B cell (primary cell): ENCODE measurements at regions not wholly inside any gene's neighbourhood (a gene's known extent, or its start where the extent isn't known, plus 50 kb on each side); places are given as distances from the start of the nearest gene placed in this dataset.

Source experiments
- ATAC-seq: fragments of 200-7000 bp; cut with Tn5 transposase; one replicate; pipeline ENCODE4 v1.10.0; 2021; ENCODE audit warnings: low read depth, mild to moderate bottlenecking, moderate number of reproducible peaks, moderate library complexity
- CTCF ChIA-PET: fragments of 350-600 bp; sonication (Branson Sonifier 250); formaldehyde crosslinking; loops from one replicate; lab custom pipeline; 2021; ENCODE audit warnings: antibody characterized with exemption, inconsistent platforms; lab: Charles Lee
- POLR2A ChIA-PET: fragments of 350-600 bp; sonication (Branson Sonifier 250); formaldehyde crosslinking; loops from one replicate; lab custom pipeline; 2021; ENCODE audit warnings: antibody characterized with exemption; lab: Charles Lee
- DNase-seq: peaks from one replicate; pipeline ENCODE4 v3.0.0; 2013
- H2AFZ ChIP-seq: 2 replicates; pipeline ENCODE4 v1.6.1; 2012; ENCODE audit warnings: mild to moderate bottlenecking, low read depth, low read length; ENCODE audit not compliant: insufficient read depth, poor library complexity, severe bottlenecking
- H3K27ac ChIP-seq, 2 donors: 1 replicate in 1 of 2; 2 replicates in 1 of 2; pipeline ENCODE4 v1.5.1; 2012 to 2013; ENCODE audit warnings: low read length in 2 of 2, mild to moderate bottlenecking in 2 of 2, moderate library complexity in 1 of 2
- H3K27me3 ChIP-seq, 4 experiments: fragments of 200-600 bp in 1 of 4; sonication (generic) in 1 of 4; replicated peaks in 1 of 4; 1 replicate in 2 of 4; 2 replicates in 2 of 4; pipeline versions ENCODE4 v1.6.1 to v1.7.0; 2013 to 2016; ENCODE audit warnings: low read length in 3 of 4, mild to moderate bottlenecking in 2 of 4, mixed read lengths in 1 of 4, moderate library complexity in 1 of 4; ENCODE audit not compliant: insufficient read depth in 4 of 4, control insufficient read depth in 3 of 4; ENCODE audit errors: control extremely low read depth in 1 of 4
- H3K36me3 ChIP-seq, 2 experiments: replicated peaks in 1 of 2; 1 replicate in 1 of 2; 2 replicates in 1 of 2; pipeline versions ENCODE4 v1.6.1 to v1.7.1; 2013; ENCODE audit warnings: low read length in 1 of 2; ENCODE audit not compliant: insufficient read depth in 2 of 2, control insufficient read depth in 1 of 2; ENCODE audit errors: control extremely low read depth in 1 of 2, extremely low read depth in 1 of 2
- H3K4me1 ChIP-seq, 2 donors: fragments of 200-600 bp in 1 of 2; sonication (generic) in 1 of 2; 1 replicate in 1 of 2; 2 replicates in 1 of 2; pipeline versions ENCODE4 v1.5.1 to v1.6.1; 2013 to 2017; ENCODE audit warnings: low read length in 2 of 2; ENCODE audit not compliant: control insufficient read depth in 2 of 2, insufficient read depth in 2 of 2
- H3K4me2 ChIP-seq: replicated peaks from 2 replicates; pipeline ENCODE3; 2012; ENCODE audit warnings: mild to moderate bottlenecking, low read depth, low read length; ENCODE audit not compliant: poor library complexity, severe bottlenecking
- H3K4me3 ChIP-seq, 5 experiments: fragments of 200-600 bp in 1 of 5; sonication (generic) in 1 of 5; 1 replicate in 3 of 5; 2 replicates in 2 of 5; pipeline versions ENCODE4 v1.5.1 to v1.7.0; 2011 to 2016; ENCODE audit warnings: low read length in 4 of 5, mild to moderate bottlenecking in 4 of 5, low read depth in 2 of 5, control low read depth in 1 of 5, moderate library complexity in 1 of 5; ENCODE audit not compliant: insufficient read depth in 1 of 5; ENCODE audit errors: control extremely low read depth in 1 of 5, extremely low read depth in 1 of 5
- H3K79me2 ChIP-seq: fragments of 200-600 bp; sonication (generic); one replicate; pipeline ENCODE4 v1.6.0; 2016; ENCODE audit warnings: low read length; ENCODE audit not compliant: control insufficient read depth, insufficient read depth
- H3K9ac ChIP-seq: fragments of 200-600 bp; sonication (generic); 2 replicates; pipeline ENCODE4 v1.6.1; 2017; ENCODE audit warnings: mild to moderate bottlenecking, low read length, moderate library complexity
- H3K9me3 ChIP-seq, 3 donors: one replicate each; pipeline versions ENCODE4 v1.6.1 to v1.7.1; 2013; ENCODE audit warnings: low read length in 2 of 3; ENCODE audit not compliant: control insufficient read depth in 2 of 3, insufficient read depth in 1 of 3; ENCODE audit errors: control extremely low read depth in 1 of 3
- H4K20me1 ChIP-seq: 2 replicates; pipeline ENCODE4 v1.6.0; 2012; ENCODE audit warnings: mild to moderate bottlenecking, low read length; ENCODE audit not compliant: insufficient read depth, control insufficient read depth, poor library complexity, severe bottlenecking
- H3K27ac Mint-ChIP-seq: one replicate; pipeline ENCODE4 v1.8.0; 2021; ENCODE audit warnings: mixed read lengths
- H3K27me3 Mint-ChIP-seq: one replicate; pipeline ENCODE4 v1.8.0; 2021; ENCODE audit warnings: mixed read lengths
- H3K4me1 Mint-ChIP-seq: one replicate; pipeline ENCODE4 v1.8.0; 2021; ENCODE audit warnings: mixed read lengths
- H3K4me3 Mint-ChIP-seq: one replicate; pipeline ENCODE4 v1.8.0; 2021; ENCODE audit warnings: mixed read lengths
- H3K9me3 Mint-ChIP-seq: one replicate; pipeline ENCODE4 v1.8.0; 2022; ENCODE audit warnings: mixed read lengths; ENCODE audit not compliant: insufficient read depth
- EZH2 ChIP-seq: IDR thresholded peaks from 2 replicates; pipeline ENCODE4 v1.6.1; 2012; ENCODE audit warnings: borderline replicate concordance, low read depth, mild to moderate bottlenecking, moderate library complexity, low read length; ENCODE audit not compliant: insufficient read depth, poor library complexity, severe bottlenecking
- WGBS: methylation state at CpG from one replicate; pipeline ENCODE4 v1.1.5; 2013; ENCODE audit warnings: missing lambda C conversion rate; ENCODE audit not compliant: insufficient coverage; 5-methylcytosine and 5-hydroxymethylcytosine counted together
- intact Hi-C: fragments of 100-400 bp; cut with micrococcal nuclease; formaldehyde crosslinking; loops from one replicate; pipeline ENCODE4 v1.10.0; 2022
- TF ChIP-seq, protein P1 (sequence below): fragments of 200-600 bp; IDR thresholded peaks from one replicate; pipeline ENCODE4 v1.8.0; 2022; ENCODE audit warnings: antibody characterized with exemption, mild to moderate bottlenecking

DNA sequence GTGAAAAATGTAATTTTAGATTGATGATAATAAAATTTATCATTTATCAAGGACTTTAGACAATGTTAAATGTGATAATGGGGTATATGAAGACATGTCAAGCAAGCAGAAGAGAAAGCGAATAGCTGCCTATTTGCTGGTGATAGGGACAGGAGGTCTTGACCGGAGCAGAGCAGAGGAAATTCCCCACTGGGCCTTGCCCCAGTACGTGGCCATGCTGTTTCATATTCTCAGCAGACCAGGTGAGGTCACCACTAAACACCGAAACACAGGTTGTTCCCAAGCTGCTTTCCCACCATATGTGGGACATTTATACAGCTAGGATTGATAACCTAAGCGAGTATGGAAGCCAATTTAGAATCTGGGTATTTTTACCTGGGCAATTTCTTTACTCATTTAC lies 1629.6 kb downstream of the FAM181B start:
- Mint-ChIP-seq H3K9me3 (no peaks in the 10 kb centered on the region), H3K4me3 (no peak overlapping the region), H3K27me3 (no peaks in the 10 kb centered on the region), H3K4me1 (no peaks in the 10 kb centered on the region), H3K27ac (no peak overlapping the region)
- CTCF ChIA-PET: no interaction called here
- no peak overlapping the region for H3K9ac ChIP-seq
- no peaks in the 10 kb centered on the region for H3K27me3 ChIP-seq
- 82% methylated on average over 3 of the region's 5 CpGs for WGBS
- H3K4me2 ChIP-seq: no peak overlapping the region
- H3K36me3 ChIP-seq: no peaks in the 10 kb centered on the region
- H3K4me3 ChIP-seq: no peak overlapping the region
- POLR2A ChIA-PET: no interaction called here
- no peak overlapping the region for H2AFZ ChIP-seq
- ATAC-seq: no peak
- H3K4me1 ChIP-seq: no peaks in the 10 kb centered on the region
- TF ChIP-seq EZH2: no peak
- TF ChIP-seq, protein P1, sequence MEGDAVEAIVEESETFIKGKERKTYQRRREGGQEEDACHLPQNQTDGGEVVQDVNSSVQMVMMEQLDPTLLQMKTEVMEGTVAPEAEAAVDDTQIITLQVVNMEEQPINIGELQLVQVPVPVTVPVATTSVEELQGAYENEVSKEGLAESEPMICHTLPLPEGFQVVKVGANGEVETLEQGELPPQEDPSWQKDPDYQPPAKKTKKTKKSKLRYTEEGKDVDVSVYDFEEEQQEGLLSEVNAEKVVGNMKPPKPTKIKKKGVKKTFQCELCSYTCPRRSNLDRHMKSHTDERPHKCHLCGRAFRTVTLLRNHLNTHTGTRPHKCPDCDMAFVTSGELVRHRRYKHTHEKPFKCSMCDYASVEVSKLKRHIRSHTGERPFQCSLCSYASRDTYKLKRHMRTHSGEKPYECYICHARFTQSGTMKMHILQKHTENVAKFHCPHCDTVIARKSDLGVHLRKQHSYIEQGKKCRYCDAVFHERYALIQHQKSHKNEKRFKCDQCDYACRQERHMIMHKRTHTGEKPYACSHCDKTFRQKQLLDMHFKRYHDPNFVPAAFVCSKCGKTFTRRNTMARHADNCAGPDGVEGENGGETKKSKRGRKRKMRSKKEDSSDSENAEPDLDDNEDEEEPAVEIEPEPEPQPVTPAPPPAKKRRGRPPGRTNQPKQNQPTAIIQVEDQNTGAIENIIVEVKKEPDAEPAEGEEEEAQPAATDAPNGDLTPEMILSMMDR: no peak
- no peak for DNase-seq
- H4K20me1 ChIP-seq: no peaks in the 10 kb centered on the region
- no peak overlapping the region for H3K27ac ChIP-seq
- intact Hi-C loops: no loop called here
- H3K9me3 ChIP-seq: no peaks in the 10 kb centered on the region
- no peaks in the 10 kb centered on the region for H3K79me2 ChIP-seq

DNA sequence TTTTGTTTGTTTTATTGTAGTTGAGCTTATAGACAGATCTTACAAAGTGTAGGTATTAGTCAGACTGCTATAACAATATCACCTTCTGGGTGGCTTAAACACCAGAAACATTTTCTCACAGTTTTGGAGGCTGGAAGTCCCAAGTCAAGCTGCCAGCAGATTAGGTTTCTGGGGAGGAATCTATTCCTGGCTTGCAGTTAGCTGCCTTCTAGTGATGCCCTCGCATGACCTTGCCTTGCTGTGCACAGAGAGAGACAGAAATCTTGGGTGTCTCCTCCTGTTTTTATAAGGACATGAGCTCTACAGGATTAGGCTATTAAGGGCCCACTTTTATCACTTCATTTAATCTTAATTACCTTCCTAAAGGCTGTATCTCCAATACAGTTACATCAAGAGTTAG lies 1635.2 kb downstream of the FAM181B start:
- no CpG with 5 or more reads among the region's 1 CpG for WGBS
- no peak overlapping the region for H2AFZ ChIP-seq
- DNase-seq (no peak), ATAC-seq (no peak)
- no peaks in the 10 kb centered on the region for H3K79me2 ChIP-seq
- no peaks in the 10 kb centered on the region for H3K4me1 ChIP-seq
- H3K4me1 Mint-ChIP-seq: no peaks in the 10 kb centered on the region
- H3K4me3 ChIP-seq: no peak overlapping the region
- no peak overlapping the region for H3K4me3 Mint-ChIP-seq
- H3K27me3 ChIP-seq: no peaks in the 10 kb centered on the region
- no peaks in the 10 kb centered on the region for H3K27me3 Mint-ChIP-seq
- peaks cover 3% of the 10 kb centered on the region for H3K9me3 Mint-ChIP-seq
- no peaks in the 10 kb centered on the region for H3K36me3 ChIP-seq
- H3K27ac Mint-ChIP-seq: no peak overlapping the region
- H3K9me3 ChIP-seq: no peaks in the 10 kb centered on the region
- intact Hi-C loops: no loop called here
- TF ChIP-seq, protein P1: no peak
- TF ChIP-seq EZH2: no peak
- POLR2A ChIA-PET: no interaction called here
- no peak overlapping the region for H3K9ac ChIP-seq
- no peak overlapping the region for H3K4me2 ChIP-seq
- no peaks in the 10 kb centered on the region for H4K20me1 ChIP-seq
- CTCF ChIA-PET: no interaction called here
- H3K27ac ChIP-seq: no peak overlapping the region
